GM19452 (cell line): ENCODE measurements at regions not wholly inside any gene's neighbourhood (a gene's known extent, or its start where the extent isn't known, plus 50 kb on each side); places are given as distances from the start of the nearest gene placed in this dataset.
"Not testable (repeated sequence)": the region's sequence is repeated elsewhere in the genome, so short reads cannot be mapped to it uniquely, and the experiment has no call there.

Source experiments
- ATAC-seq: cut with Tn5 transposase; IDR thresholded peaks from one replicate; pipeline ENCODE4 v1.9.1; 2021; ENCODE audit not compliant: unreplicated experiment

DNA sequence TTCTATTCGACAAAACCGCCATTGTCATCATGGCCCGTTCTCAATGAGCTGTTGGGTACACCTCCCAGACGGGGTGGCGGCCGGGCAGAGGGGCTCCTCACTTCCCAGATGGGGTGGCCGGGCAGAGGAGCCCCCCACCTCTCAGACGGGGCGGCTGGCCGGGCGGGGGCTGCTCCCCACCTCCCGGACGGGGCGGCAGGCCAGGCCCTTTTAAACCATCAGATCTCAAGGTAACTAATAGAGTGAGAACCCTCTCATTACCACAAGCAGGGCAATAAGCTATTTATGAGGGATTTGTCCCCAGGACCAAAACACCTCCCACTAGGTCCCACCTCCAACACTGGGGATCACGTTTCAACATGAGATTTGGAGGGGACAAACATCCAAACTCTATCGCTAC, 571.5 kb downstream of the INSC start:
- not testable (repeated sequence) for ATAC-seq

DNA sequence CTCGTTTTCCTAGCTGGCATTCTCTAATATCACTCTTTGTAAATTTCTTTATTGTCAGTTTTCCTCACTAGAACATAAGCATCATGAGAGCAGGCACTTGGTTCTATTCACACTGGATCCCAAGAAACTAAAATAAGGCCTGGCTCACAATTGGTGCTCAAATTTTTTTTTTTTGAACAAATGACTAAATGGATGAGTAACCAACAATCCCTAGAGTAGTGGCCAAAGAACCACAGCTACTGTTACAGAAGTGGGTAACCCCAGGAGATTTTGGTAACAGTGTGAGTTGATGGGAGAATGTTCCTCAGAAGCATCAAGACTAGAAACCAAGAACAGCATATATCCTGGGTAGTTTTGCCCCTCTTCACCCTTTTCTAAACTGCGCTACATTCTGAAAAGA, 572.6 kb downstream of the INSC start:
- no peak for ATAC-seq

GRCh38 chr11:15688351-15688792, 573.6 kb downstream of the INSC start:
- no peak for ATAC-seq

GRCh38 chr11:15690320-15690719, 575.6 kb downstream of the INSC start:
- ATAC-seq: no peak

GRCh38 chr11:15692739-15693138, 578.0 kb downstream of the INSC start:
- peak; percentile 64 for ATAC-seq

- no peak for ATAC-seq
Observed at GRCh38 chr11:15695096-15695721, 580.5 kb downstream of the INSC start.

DNA sequence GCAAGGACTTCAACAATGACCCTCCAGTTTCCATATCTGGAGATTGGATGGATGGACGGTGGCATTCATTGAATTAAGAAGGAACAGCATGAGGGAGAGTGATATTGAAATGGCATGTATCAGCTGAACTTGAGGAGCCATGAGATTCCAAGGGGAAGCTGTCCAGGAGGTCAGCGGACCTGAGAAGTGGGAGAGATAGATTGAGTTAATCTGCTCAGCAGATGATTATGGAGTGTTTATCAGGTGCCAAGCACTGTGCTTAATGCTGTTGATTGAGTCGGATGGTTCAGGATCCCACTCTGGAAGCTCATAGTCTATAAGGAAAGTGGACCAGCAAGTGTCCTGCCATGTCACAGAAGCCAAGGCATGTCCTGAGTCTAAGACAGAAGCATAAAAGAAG, 581.3 kb downstream of the INSC start:
- no peak for ATAC-seq

- ATAC-seq: no peak
Observed at GRCh38 chr11:15697437-15698236, 582.9 kb downstream of the INSC start.

- no peak for ATAC-seq
Observed at GRCh38 chr11:15698855-15699254, 584.1 kb downstream of the INSC start.

DNA sequence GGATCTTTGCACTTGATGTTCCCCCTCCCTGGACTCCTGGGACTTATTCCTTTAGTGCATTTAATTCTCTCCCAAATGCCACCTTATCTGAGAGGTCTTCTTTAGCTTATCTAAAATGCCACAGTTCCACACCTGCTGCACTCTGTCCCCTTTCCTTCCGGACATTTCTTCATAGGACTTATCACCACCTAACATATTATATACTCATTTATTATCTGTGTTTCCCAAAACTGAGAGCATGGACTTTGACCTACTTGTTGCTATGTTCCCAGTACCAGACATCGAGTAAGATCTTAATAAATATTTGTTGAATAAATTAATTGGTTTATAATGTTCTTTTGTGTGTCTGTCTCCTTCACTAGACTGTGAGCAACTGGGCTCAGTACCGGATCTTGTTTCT, 585.3 kb downstream of the INSC start:
- no peak for ATAC-seq

DNA sequence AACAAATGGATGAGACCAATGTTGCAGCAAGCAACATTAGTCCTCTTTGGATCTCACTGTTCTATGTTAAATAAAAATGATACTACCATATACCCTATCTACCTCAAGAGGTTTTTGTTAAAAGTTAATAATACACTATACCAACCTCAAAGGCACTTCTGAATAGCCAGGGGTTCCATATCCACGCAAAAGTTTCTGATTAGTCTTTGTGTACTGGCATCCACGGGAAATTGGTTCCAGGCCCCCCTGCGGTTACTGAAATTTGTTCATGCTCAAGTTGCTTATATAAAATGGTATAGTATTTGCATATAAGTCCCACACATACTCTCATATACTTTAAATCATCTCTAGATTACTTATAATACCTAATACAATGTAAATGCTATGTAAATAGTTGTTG, 585.7 kb downstream of the INSC start:
- no peak for ATAC-seq

GRCh38 chr11:15704064-15704463, 589.3 kb downstream of the INSC start:
- ATAC-seq: no peak

DNA sequence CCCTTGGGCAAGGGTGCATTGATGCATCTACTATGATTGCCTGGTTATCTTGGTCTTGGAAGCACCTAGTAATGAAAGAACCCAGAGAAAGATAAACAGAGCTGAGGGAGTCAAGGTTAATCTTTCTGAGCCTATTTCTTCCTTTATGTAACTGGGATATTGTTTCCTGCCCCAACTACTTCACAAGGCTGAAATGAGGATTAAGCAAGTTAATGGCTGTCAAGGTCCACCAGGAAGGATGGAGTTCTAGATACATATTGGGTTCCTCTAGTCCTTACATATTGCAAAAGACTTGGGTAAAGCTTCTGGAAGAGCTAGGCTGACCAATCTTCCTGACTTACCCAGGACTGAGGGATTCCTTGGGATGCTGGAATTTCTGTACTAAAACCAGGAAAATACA, 589.8 kb downstream of the INSC start:
- ATAC-seq: no peak

DNA sequence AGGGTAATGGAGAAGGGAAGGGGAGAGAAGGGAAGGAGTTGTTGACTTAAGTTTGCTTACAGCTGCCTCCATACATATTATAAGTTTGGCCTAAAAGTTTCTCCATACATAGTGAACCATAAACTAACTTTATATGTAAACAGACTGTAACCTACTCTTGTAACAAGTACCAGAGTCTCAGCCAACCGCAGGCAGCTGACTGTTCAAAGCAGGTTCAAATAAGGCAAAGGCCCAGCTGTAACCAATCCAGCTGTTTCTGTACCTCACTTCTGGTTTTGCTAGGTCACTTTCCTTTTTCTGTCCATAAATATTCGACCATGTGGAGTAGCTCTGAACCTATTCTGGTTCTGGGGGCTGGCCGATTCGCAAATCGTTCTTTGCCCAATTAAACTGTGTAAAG, 591.2 kb downstream of the INSC start:
- no peak for ATAC-seq

DNA sequence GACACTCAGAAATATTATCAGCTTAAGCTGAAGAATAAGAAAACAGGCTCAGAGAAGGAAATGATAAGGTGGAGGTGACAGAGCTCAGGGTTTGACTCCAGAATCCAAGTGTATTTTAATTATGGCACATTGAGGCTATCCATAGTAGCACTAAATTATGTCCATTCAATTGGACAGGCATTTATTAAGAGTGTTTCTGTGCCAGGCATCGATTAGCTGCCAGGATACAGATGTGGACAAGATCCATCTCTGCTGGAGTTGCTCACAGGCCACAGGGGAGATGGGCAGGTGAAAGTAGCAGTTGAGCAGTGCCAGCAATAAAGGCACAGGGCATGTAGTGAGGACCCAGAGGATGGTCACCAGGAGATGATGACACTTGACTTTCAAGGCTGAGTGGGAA, 592.5 kb downstream of the INSC start:
- ATAC-seq: no peak

DNA sequence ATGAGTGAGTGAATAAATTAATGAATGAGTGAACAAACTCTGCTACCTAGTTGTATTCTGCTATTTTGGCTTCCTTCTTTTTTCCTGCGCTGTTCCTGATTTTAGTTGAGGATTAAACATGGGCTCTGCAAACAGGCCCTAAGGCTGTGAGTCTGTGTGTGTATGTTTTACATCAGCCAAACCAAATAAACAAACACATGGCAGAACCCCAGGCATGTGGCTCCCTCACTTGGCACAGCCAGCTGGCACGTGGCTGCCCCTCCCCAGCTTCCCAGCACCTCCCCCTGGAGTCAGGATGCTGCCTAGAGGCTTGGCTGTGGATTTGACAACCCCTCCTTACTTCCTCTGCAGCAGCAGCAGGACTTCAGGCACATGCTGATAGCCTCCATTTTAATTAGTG, 593.2 kb downstream of the INSC start:
- no peak for ATAC-seq

DNA sequence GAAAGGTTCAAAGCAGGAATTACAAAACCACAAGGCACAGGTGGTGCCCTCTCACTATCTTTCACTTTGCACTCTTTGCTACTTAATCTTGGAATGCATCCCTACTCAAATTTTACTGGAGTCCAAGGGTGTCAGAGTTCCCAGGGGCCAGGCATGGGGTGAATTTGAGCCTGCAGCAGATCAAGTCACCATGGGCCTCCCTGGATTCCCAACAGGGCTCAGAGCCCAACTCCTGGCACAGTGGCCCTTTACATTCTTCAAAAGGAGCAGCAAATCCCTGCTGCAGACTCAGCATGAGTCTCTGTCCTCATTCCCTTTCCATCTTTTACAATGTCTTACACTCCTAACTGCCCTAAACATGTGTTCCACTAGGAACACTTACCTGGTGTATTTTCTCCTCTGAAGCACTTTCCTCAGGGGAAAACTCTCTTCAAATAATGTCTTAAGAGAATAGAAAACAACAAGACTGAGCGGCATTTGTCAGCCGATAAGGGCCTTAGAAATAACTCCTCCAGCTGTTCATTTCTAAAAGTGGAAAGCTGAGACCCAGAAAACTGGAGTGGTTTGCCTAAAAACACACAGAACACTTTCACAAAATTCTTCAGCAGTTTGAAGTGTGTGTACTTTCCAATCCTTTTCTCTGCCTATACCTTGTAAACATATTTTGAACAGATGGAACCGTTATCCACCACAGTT, 596.0 kb downstream of the INSC start:
- ATAC-seq: no peak

DNA sequence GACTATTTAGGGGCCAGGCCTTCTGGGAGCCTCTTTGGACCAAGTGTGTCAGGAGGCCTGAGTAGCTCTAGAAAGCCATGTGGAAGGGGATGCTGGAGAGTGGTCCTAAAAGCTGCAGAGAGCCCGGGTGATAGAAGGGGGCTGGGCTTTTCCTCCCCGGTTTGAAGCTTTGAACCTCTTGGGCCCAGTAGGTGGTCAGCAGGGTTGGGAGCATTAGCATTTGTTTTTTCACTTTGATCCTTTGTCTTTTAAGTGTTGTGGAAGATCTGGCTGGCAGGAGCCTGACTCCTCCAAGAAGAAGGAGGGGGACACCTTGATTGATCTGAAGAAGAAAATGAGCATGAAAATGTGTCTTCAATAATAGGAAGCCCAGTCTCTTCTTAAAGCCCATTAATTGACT, 596.6 kb downstream of the INSC start:
- ATAC-seq: no peak

- ATAC-seq: no peak
Observed at GRCh38 chr11:15714641-15715399, 600.1 kb downstream of the INSC start.

DNA sequence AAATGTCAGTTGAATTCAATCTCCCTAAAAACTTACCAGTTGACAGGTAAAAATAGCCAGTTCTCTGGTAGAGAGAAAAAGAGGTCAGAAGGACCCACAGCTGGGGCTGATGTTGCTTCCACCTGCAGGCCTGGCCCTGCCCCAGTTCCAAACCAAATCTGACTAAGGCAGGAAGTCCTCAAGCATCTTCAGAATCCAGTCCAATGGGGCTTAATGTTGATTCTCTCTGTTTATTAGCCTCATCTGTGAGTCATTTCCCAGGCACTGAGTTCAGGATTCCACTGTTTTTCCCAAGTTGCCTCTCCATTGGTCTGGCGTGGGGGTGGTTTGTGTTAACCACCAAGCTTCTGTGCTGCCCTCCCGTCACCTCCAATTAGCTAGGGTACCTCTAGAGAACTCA, 601.8 kb downstream of the INSC start:
- ATAC-seq: no peak

DNA sequence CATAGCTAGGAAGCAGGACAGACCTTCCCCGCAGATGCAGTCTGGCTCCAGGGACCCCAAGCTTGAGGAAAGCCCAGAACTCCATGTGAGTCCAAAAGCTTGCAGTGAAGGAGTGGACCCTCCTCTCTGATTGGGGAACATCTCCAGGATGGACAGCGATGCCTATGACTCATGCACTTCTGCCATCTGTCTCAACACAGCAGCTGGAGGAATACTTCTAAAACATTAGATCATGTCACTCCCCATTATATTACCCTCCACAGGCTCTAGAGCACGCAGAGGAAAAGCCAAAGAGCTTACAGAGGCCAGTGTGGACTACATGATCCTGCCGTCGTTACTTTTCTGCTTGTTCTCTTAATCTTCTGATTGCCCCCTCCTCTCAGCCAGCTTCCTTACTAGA, 605.7 kb downstream of the INSC start:
- no peak for ATAC-seq
